H9 (cell line): ENCODE measurements at regions not wholly inside any gene's neighbourhood (a gene's known extent, or its start where the extent isn't known, plus 50 kb on each side); places are given as distances from the start of the nearest gene placed in this dataset.

Experiments used
- DNase-seq: peaks from one replicate; pipeline ENCODE4 v3.0.0-alpha.2; 2017
- H2AFZ ChIP-seq: one replicate; pipeline ENCODE4 v1.6.1; 2013; ENCODE audit warnings: mild to moderate bottlenecking, low read length, control low read depth, moderate library complexity
- H2AK5ac ChIP-seq: 2 replicates; pipeline ENCODE4 v1.6.1; 2013; ENCODE audit warnings: low read length, control low read depth, mixed read lengths; ENCODE audit not compliant: insufficient read length
- H2BK120ac ChIP-seq: one replicate; pipeline ENCODE4 v1.6.1; 2013; ENCODE audit warnings: low read depth, mild to moderate bottlenecking, low read length, control low read depth, inconsistent platforms; ENCODE audit not compliant: poor library complexity, severe bottlenecking
- H2BK12ac ChIP-seq: 2 replicates; pipeline ENCODE4 v1.6.1; 2013; ENCODE audit warnings: low read length, control low read depth, mixed read lengths, low read depth; ENCODE audit not compliant: insufficient read length
- H2BK15ac ChIP-seq: 2 replicates; pipeline ENCODE4 v1.6.1; 2013; ENCODE audit warnings: low read depth, low read length, control low read depth
- H2BK20ac ChIP-seq: one replicate; pipeline ENCODE4 v1.6.1; 2013; ENCODE audit warnings: low read depth, mild to moderate bottlenecking, low read length, control low read depth, inconsistent platforms; ENCODE audit not compliant: poor library complexity, severe bottlenecking
- H2BK5ac ChIP-seq: 2 replicates; pipeline ENCODE4 v1.6.1; 2013; ENCODE audit warnings: low read length, control low read depth, mixed read lengths; ENCODE audit not compliant: insufficient read length
- H3K14ac ChIP-seq: 2 replicates; pipeline ENCODE4 v1.6.1; 2013; ENCODE audit warnings: low read length, control low read depth; ENCODE audit not compliant: insufficient read depth
- H3K18ac ChIP-seq: 2 replicates; pipeline ENCODE4 v1.6.1; 2013; ENCODE audit warnings: low read depth, mild to moderate bottlenecking, mixed read lengths, low read length, control low read depth; ENCODE audit not compliant: insufficient read length
- H3K23ac ChIP-seq: 2 replicates; pipeline ENCODE4 v1.6.1; 2013; ENCODE audit warnings: low read length, control low read depth, mixed read lengths, low read depth; ENCODE audit not compliant: insufficient read length
- H3K23me2 ChIP-seq: 2 replicates; pipeline ENCODE4 v1.6.1; 2013; ENCODE audit warnings: low read depth, mild to moderate bottlenecking, mixed read lengths, low read length, control low read depth; ENCODE audit not compliant: insufficient read length, poor library complexity, severe bottlenecking
- H3K27ac ChIP-seq: 2 replicates; pipeline ENCODE4 v1.5.1; 2013; ENCODE audit warnings: low read length, control low read depth, mixed read lengths, low read depth; ENCODE audit not compliant: insufficient read length
- H3K27me3 ChIP-seq: 2 replicates; pipeline ENCODE4 v1.6.1; 2013; ENCODE audit warnings: low read length, control low read depth, inconsistent platforms; ENCODE audit not compliant: insufficient read depth
- H3K4ac ChIP-seq: 2 replicates; pipeline ENCODE4 v1.6.1; 2013; ENCODE audit warnings: low read depth, mild to moderate bottlenecking, control low read depth, inconsistent platforms, low read length, moderate library complexity
- H3K4me1 ChIP-seq: 2 replicates; pipeline ENCODE4 v1.6.1; 2013; ENCODE audit warnings: low read length, control low read depth, inconsistent platforms; ENCODE audit not compliant: insufficient read depth
- H3K4me2 ChIP-seq: 2 replicates; pipeline ENCODE4 v1.6.1; 2013; ENCODE audit warnings: low read length, control low read depth, mixed read lengths; ENCODE audit not compliant: insufficient read length, insufficient read depth
- H3K56ac ChIP-seq: 2 replicates; pipeline ENCODE4 v1.6.1; 2013; ENCODE audit warnings: low read depth, mild to moderate bottlenecking, mixed read lengths, low read length, control low read depth; ENCODE audit not compliant: insufficient read length
- H3K79me1 ChIP-seq: 2 replicates; pipeline ENCODE4 v1.6.1; 2013; ENCODE audit warnings: low read depth, mild to moderate bottlenecking, moderate library complexity, low read length, control low read depth, inconsistent platforms; ENCODE audit not compliant: insufficient read depth, poor library complexity, severe bottlenecking
- H3K79me2 ChIP-seq: 2 replicates; pipeline ENCODE4 v1.6.1; 2013; ENCODE audit warnings: low read length, control low read depth, inconsistent platforms; ENCODE audit not compliant: insufficient read depth
- H3K9ac ChIP-seq: 2 replicates; pipeline ENCODE4 v1.6.1; 2013; ENCODE audit warnings: low read length, control low read depth, mixed read lengths; ENCODE audit not compliant: insufficient read length; ENCODE audit errors: extremely low read depth
- H3K9me3 ChIP-seq: one replicate; pipeline ENCODE4 v1.6.1; 2013; ENCODE audit warnings: low read depth, low read length, inconsistent platforms; ENCODE audit not compliant: control insufficient read depth
- H3T11ph ChIP-seq: one replicate; pipeline ENCODE4 v1.6.1; 2013; ENCODE audit warnings: mild to moderate bottlenecking, low read length, control low read depth, inconsistent platforms
- H4K20me1 ChIP-seq: one replicate; pipeline ENCODE4 v1.6.1; 2013; ENCODE audit not compliant: control insufficient read depth, insufficient read length, insufficient read depth
- H4K5ac ChIP-seq: 2 replicates; pipeline ENCODE4 v1.6.1; 2013; ENCODE audit warnings: low read depth, mild to moderate bottlenecking, mixed read lengths, low read length, control low read depth; ENCODE audit not compliant: insufficient read length
- H4K8ac ChIP-seq: replicated peaks from 2 replicates; pipeline ENCODE4 v1.6.1; 2013; ENCODE audit warnings: low read length, control low read depth, mixed read lengths, low read depth; ENCODE audit not compliant: insufficient read length
- H4K91ac ChIP-seq: 2 replicates; pipeline ENCODE4 v1.6.1; 2013; ENCODE audit warnings: low read depth, mild to moderate bottlenecking, moderate library complexity, mixed read lengths, low read length, control low read depth; ENCODE audit not compliant: insufficient read length
- H3K27ac Mint-ChIP-seq, 3 experiments: 2 replicates in 2 of 3; 3 replicates in 1 of 3; pipeline ENCODE4 v1.8.0; 2020 to 2021; ENCODE audit warnings: mixed read lengths in 3 of 3, mild to moderate bottlenecking in 1 of 3, moderate library complexity in 1 of 3
- H3K27me3 Mint-ChIP-seq: 2 replicates; pipeline ENCODE4 v1.8.0; 2021; ENCODE audit warnings: low read depth, mild to moderate bottlenecking, moderate library complexity, mixed read lengths
- H3K36me3 Mint-ChIP-seq, 3 experiments: 2 replicates in 2 of 3; 3 replicates in 1 of 3; pipeline ENCODE4 v1.8.0; 2020 to 2021; ENCODE audit warnings: low read depth in 3 of 3, mixed read lengths in 3 of 3; ENCODE audit not compliant: insufficient read depth in 1 of 3
- H3K4me1 Mint-ChIP-seq, 2 experiments: 2 replicates each; pipeline ENCODE4 v1.8.0; 2020; ENCODE audit warnings: mixed read lengths in 2 of 2
- H3K4me3 Mint-ChIP-seq, 2 experiments: 2 replicates in 1 of 2; 3 replicates in 1 of 2; pipeline ENCODE4 v1.8.0; 2020 to 2021; ENCODE audit warnings: mild to moderate bottlenecking in 2 of 2, mixed read lengths in 2 of 2, moderate library complexity in 1 of 2
- H3K9me3 Mint-ChIP-seq, 2 experiments: 2 replicates in 1 of 2; 3 replicates in 1 of 2; pipeline ENCODE4 v1.8.0; 2020; ENCODE audit warnings: mild to moderate bottlenecking in 2 of 2, mixed read lengths in 2 of 2, moderate library complexity in 1 of 2
- CTCF ChIP-seq: fragments of 200-600 bp; sonication (generic); conservative IDR thresholded peaks from 3 replicates; pipeline ENCODE4 v1.8.0; 2021; ENCODE audit warnings: antibody characterized with exemption, mild to moderate bottlenecking
- WGBS: extraction: QIAGEN DNeasy Blood & Tissue Kit; methylation state at CpG from one replicate; pipeline ENCODE4 v1.1.7; 2013; ENCODE audit warnings: missing lambda C conversion rate, low lambda C conversion rate, mixed read lengths; ENCODE audit not compliant: insufficient read length; ENCODE audit errors: extremely low coverage; 5-methylcytosine and 5-hydroxymethylcytosine counted together

- WGBS, result no CpG with 5 or more reads among the region's 4 CpGs
- no peak overlapping the region for H2BK5ac ChIP-seq
Observed at GRCh38 chr3:177948716-177949425, 587.4 kb upstream of the KCNMB2 start.

More at GRCh38 chr3:177948716-177949425, 587.4 kb upstream of the KCNMB2 start:
- Histone ChIP-seq H3T11ph (no peak overlapping the region), H4K91ac (no peak overlapping the region), H3K79me1 (no peaks in the 10 kb centered on the region), H2AK5ac (no peak overlapping the region), H2BK12ac (no peak overlapping the region), H3K14ac (no peak overlapping the region), H3K4me1 (no peaks in the 10 kb centered on the region), H3K9me3 (no peaks in the 10 kb centered on the region), H4K8ac (no peak overlapping the region), H3K27me3 (no peaks in the 10 kb centered on the region), H4K20me1 (no peaks in the 10 kb centered on the region), H2AFZ (no peak overlapping the region), H3K4ac (no peak overlapping the region), H2BK120ac (no peak overlapping the region), H2BK15ac (no peak overlapping the region), H3K23ac (no peak overlapping the region), H3K79me2 (no peaks in the 10 kb centered on the region), H4K5ac (no peak overlapping the region), H3K9ac (no peak overlapping the region), H3K4me2 (no peak overlapping the region), H3K56ac (no peak overlapping the region), H3K18ac (no peak overlapping the region), H3K23me2 (no peaks in the 10 kb centered on the region), H2BK20ac (no peak overlapping the region), H3K27ac (no peak overlapping the region)
- no peaks in the 10 kb centered on the region for H3K9me3 Mint-ChIP-seq
- DNase-seq, result no peak
- no peaks in the 10 kb centered on the region for H3K27me3 Mint-ChIP-seq
- no peaks in the 10 kb centered on the region for H3K4me1 Mint-ChIP-seq
- no peak overlapping the region for H3K27ac Mint-ChIP-seq
- no peak for TF ChIP-seq CTCF
- H3K4me3 Mint-ChIP-seq, result no peak overlapping the region
- H3K36me3 Mint-ChIP-seq, result no peaks in the 10 kb centered on the region
